ENCODE measurements at regions not wholly inside any gene's neighbourhood (a gene's known extent, or its start where the extent isn't known, plus 50 kb on each side); places are given as distances from the start of the nearest gene placed in this dataset.

DNA sequence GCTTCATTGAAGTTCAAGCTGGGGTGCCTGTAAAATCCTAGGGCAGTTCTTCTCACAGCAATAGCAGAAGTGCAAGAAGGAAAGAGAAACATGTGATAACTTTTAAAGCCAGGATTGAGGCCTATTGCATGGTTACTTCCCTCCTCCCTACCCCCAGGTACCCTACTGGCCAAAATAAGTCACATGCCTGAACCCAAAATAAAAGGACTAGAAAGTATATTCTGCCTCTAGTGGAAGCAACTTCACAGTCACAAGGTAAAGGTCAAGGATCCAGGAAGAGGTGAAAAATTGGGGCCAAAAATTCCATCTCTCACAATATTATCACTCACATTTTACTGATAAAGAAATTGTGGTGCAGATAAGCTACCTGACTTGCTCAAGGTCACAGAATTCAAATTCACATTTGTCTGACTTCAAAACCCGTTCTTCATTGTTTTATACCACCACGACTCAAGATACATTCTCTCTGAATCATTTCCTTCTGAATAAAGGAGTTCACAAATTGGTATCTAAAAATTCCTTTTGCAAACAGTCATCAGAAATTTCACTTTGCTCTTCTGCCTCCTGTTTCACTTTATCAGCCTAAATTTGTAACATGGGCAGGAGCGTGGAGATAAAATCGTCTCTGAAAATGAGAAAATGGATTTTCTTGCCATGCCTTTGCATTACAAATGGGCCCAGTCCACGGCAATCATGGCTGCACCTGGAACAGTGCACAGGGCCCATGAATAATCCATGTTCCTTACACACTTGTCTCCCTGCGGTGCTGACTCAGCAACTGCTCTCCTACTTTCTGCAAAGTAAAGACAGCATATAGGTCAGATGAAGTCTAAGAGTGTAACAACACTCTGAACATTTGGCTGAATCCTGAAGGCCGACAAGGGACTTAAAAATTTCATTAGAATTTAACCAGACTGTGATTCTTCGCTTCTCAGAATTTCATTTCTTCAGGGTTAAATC lies 485.3 kb upstream of the NFIA start:
- H3K36me3 ChIP-seq (ENCODE audit: control insufficient read depth in 4 of 4, insufficient read depth in 3 of 4, low read depth in 1 of 4, low read length in 3 of 4), result no peaks in the 10 kb centered on the region
- peaks cover 3 to 4% (median 3%) of the 10 kb centered on the region in 4 donors for H3K9me3 ChIP-seq (ENCODE audit: control insufficient read depth in 4 of 4, low read length in 3 of 4)
- DNase-seq (ENCODE audit: low spot score), result no peak
- H3K9ac ChIP-seq (ENCODE audit: low read depth in 1 of 2, low read length in 2 of 2), result no peak overlapping the region
- WGBS, result 75% methylated on average over 8 of the region's 8 CpGs
- H3K27me3 ChIP-seq (ENCODE audit: control insufficient read depth in 4 of 4, insufficient read depth in 4 of 4, low read length in 3 of 4), result peaks cover 0 to 2% (median 0%) of the 10 kb centered on the region in 4 donors
- H3K27ac ChIP-seq (ENCODE audit: low read depth in 1 of 2, low read length in 2 of 2), result no peak overlapping the region
- H3K4me3 ChIP-seq (ENCODE audit: low read depth in 1 of 3, low read length in 3 of 3), result no peak overlapping the region
- TF ChIP-seq CTCF (IDR thresholded peaks at IDR 0.05; ENCODE audit: low read depth, low read length, missing input control) (no peak), SP1 (IDR thresholded peaks at IDR 0.05) (no peak), HNF4G (IDR thresholded peaks at IDR 0.05) (no peak), HNF4A (conservative IDR thresholded peaks at IDR 0.05) (no peak), GABPA (IDR thresholded peaks at IDR 0.05 in 1 of 2, conservative IDR thresholded peaks at IDR 0.05 in 1 of 2) (no peak), EGR1 (IDR thresholded peaks at IDR 0.05; ENCODE audit: low read depth in 2 of 2) (no peak), JUND (IDR thresholded peaks at IDR 0.05) (no peak), TAF1 (conservative IDR thresholded peaks at IDR 0.05) (no peak), FOXA2 (IDR thresholded peaks at IDR 0.05) (no peak), NR2F2 (IDR thresholded peaks at IDR 0.05) (no peak), RAD21 (IDR thresholded peaks at IDR 0.05) (no peak), FOXA1 (IDR thresholded peaks at IDR 0.05) (no peak), RXRA (IDR thresholded peaks at IDR 0.05) (no peak)
- TF ChIP-seq, protein P1, sequence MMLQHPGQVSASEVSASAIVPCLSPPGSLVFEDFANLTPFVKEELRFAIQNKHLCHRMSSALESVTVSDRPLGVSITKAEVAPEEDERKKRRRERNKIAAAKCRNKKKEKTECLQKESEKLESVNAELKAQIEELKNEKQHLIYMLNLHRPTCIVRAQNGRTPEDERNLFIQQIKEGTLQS (IDR thresholded peaks at IDR 0.05), result no peak
- TF ChIP-seq, protein P2, sequence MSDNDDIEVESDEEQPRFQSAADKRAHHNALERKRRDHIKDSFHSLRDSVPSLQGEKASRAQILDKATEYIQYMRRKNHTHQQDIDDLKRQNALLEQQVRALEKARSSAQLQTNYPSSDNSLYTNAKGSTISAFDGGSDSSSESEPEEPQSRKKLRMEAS (IDR thresholded peaks at IDR 0.05), result no peak
- H3K4me1 ChIP-seq (ENCODE audit: control insufficient read depth in 4 of 4, insufficient read depth in 4 of 4, low read length in 3 of 4), result no peaks in the 10 kb centered on the region

DNA sequence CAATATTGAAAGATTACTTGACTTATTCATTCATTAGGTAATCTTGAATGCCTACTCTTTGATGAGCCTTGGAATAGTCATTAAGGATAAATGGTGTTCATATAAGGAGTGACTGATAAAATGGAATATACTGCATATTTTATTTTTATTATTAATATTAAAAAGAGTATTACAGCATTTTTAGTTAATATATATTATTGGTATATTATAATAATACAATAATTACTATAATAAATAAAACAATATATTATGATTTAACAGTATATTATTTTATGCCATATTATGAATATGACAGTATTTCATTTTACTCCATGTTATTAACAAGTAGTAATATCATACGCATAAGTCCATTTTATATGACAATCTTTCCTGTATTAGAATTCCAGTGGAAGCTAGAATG lies 490.8 kb upstream of the NFIA start:
- peaks cover 0 to 4% (median 3%) of the 10 kb centered on the region in 4 donors for H3K9me3 ChIP-seq (ENCODE audit: control insufficient read depth in 4 of 4, low read length in 3 of 4)
- WGBS, result 90% methylated on average over 1 of the region's 1 CpG
- no peak for TF ChIP-seq SP1 (IDR thresholded peaks at IDR 0.05)
- TF ChIP-seq, protein P3, sequence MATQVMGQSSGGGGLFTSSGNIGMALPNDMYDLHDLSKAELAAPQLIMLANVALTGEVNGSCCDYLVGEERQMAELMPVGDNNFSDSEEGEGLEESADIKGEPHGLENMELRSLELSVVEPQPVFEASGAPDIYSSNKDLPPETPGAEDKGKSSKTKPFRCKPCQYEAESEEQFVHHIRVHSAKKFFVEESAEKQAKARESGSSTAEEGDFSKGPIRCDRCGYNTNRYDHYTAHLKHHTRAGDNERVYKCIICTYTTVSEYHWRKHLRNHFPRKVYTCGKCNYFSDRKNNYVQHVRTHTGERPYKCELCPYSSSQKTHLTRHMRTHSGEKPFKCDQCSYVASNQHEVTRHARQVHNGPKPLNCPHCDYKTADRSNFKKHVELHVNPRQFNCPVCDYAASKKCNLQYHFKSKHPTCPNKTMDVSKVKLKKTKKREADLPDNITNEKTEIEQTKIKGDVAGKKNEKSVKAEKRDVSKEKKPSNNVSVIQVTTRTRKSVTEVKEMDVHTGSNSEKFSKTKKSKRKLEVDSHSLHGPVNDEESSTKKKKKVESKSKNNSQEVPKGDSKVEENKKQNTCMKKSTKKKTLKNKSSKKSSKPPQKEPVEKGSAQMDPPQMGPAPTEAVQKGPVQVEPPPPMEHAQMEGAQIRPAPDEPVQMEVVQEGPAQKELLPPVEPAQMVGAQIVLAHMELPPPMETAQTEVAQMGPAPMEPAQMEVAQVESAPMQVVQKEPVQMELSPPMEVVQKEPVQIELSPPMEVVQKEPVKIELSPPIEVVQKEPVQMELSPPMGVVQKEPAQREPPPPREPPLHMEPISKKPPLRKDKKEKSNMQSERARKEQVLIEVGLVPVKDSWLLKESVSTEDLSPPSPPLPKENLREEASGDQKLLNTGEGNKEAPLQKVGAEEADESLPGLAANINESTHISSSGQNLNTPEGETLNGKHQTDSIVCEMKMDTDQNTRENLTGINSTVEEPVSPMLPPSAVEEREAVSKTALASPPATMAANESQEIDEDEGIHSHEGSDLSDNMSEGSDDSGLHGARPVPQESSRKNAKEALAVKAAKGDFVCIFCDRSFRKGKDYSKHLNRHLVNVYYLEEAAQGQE (IDR thresholded peaks at IDR 0.05), result no peak
- TF ChIP-seq, protein P2 (IDR thresholded peaks at IDR 0.05), result no peak
- TF ChIP-seq HNF4A (conservative IDR thresholded peaks at IDR 0.05), result no peak
- no peak for TF ChIP-seq YY1 (IDR thresholded peaks at IDR 0.05)
- no peak for TF ChIP-seq RXRA (IDR thresholded peaks at IDR 0.05)
- TF ChIP-seq ZBTB33 (IDR thresholded peaks at IDR 0.05), result no peak
- no peak for TF ChIP-seq TAF1 (conservative IDR thresholded peaks at IDR 0.05)
- TF ChIP-seq CTCF (IDR thresholded peaks at IDR 0.05; ENCODE audit: low read depth, low read length, missing input control), result no peak

More for the DNA sequence above, 490.8 kb upstream of the NFIA start:
- Histone ChIP-seq H3K27ac (ENCODE audit: low read depth in 1 of 2, low read length in 2 of 2) (no peak overlapping the region), H3K9ac (ENCODE audit: low read depth in 1 of 2, low read length in 2 of 2) (no peak overlapping the region), H3K36me3 (ENCODE audit: control insufficient read depth in 4 of 4, insufficient read depth in 3 of 4, low read depth in 1 of 4, low read length in 3 of 4) (no peaks in the 10 kb centered on the region), H3K4me1 (ENCODE audit: control insufficient read depth in 4 of 4, insufficient read depth in 4 of 4, low read length in 3 of 4) (no peaks in the 10 kb centered on the region), H3K4me3 (ENCODE audit: low read depth in 1 of 3, low read length in 3 of 3) (no peak overlapping the region), H3K27me3 (ENCODE audit: control insufficient read depth in 4 of 4, insufficient read depth in 4 of 4, low read length in 3 of 4) (peaks cover 0 to 2% (median 0%) of the 10 kb centered on the region in 4 donors)
- DNase-seq (ENCODE audit: low spot score), result no peak
